RWPE1 (cell line): ENCODE measurements at regions not wholly inside any gene's neighbourhood (a gene's known extent, or its start where the extent isn't known, plus 50 kb on each side); places are given as distances from the start of the nearest gene placed in this dataset.

Experiments
- CTCF ChIA-PET: fragments of 350-600 bp; sonication (Branson Sonifier 250); formaldehyde crosslinking; extraction: SDS; loops from one replicate; lab custom pipeline; 2021; lab: Yijun Ruan, JAX
- POLR2A ChIA-PET: fragments of 400-600 bp; formaldehyde crosslinking; extraction: SDS; loops from one replicate; lab custom pipeline; 2020; ENCODE audit warnings: antibody characterized with exemption; ENCODE audit not compliant: low non-redundant PET; lab: Yijun Ruan, JAX
- DNase-seq: peaks from one replicate; pipeline ENCODE4 v3.0.0; 2012; ENCODE audit warnings: low spot score
- H3K27ac ChIP-seq: fragments of 450-650 bp; 2 replicates; pipeline ENCODE4 v1.5.1; 2017
- TF ChIP-seq, protein P1 (sequence below): fragments of 450-650 bp; conservative IDR thresholded peaks from 2 replicates; pipeline ENCODE4 v1.5.1; 2017; ENCODE audit warnings: low read depth, mild to moderate bottlenecking

DNA sequence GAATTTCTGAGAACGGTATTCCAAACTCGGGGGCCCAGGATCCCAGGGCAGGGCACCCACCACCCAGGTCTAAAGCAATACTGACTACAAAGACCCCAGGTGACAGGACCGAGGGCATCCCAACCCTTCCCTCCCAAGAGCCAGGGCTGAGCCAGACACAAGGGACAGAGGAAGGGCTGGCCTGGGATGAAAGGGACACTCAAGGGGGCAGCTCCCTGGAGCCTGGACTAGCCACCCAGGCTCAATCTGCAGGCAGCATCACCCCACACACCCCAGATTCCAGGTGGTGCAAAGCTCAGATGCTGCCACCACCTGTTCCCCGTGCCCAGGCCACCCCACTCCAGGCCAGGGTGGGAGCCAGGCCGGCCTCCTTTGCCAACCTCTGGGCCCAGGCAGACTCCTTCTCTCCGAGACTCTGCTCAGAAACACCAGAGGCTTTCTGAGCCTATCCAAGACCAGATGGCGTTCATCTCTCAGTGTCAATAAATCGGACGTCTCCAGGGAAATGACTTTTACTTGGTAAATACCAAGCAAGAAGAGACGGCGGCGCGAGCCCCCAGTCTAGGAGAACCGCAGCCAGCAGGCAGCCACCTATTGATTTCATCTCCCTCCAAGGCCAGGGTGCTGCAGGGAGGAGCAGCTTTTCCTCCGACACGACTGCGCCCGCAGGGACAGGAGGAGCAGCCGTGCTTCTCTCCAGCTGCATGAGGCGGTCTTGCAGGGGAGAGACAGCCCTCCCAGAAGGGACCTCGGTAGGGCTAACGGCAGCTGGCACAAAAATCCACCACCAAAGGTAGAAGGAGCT lies 94.1 kb upstream of the ADAMTS2 start:
- ChIA-PET POLR2A (no interaction called here), CTCF (no interaction called here)
- H3K27ac ChIP-seq: no peak overlapping the region
- no peak for DNase-seq
- TF ChIP-seq, protein P1, sequence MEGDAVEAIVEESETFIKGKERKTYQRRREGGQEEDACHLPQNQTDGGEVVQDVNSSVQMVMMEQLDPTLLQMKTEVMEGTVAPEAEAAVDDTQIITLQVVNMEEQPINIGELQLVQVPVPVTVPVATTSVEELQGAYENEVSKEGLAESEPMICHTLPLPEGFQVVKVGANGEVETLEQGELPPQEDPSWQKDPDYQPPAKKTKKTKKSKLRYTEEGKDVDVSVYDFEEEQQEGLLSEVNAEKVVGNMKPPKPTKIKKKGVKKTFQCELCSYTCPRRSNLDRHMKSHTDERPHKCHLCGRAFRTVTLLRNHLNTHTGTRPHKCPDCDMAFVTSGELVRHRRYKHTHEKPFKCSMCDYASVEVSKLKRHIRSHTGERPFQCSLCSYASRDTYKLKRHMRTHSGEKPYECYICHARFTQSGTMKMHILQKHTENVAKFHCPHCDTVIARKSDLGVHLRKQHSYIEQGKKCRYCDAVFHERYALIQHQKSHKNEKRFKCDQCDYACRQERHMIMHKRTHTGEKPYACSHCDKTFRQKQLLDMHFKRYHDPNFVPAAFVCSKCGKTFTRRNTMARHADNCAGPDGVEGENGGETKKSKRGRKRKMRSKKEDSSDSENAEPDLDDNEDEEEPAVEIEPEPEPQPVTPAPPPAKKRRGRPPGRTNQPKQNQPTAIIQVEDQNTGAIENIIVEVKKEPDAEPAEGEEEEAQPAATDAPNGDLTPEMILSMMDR: no peak

DNA sequence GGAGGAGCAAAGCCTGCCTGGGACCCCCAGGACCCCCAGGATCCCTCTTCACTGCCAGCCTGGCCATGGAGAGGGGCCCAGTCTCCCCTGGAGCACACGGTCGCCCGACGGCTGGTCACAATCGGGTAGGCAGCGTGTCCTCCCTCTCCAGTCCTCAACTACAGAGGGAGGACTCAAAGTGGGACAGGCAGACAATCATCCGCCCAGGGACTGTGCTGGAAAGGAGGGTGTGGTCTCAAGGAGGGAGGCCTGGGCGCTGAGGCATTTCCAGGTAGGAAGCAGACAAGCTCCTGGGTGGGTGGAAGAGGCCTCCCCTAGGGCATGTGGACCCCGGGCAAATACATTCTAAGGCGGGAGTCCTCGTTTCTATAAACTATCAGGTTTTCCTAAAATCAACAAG lies 93.2 kb upstream of the ADAMTS2 start:
- no peak overlapping the region for H3K27ac ChIP-seq
- POLR2A ChIA-PET: no interaction called here
- DNase-seq: no peak
- TF ChIP-seq, protein P1: no peak
- CTCF ChIA-PET: no interaction called here

DNA sequence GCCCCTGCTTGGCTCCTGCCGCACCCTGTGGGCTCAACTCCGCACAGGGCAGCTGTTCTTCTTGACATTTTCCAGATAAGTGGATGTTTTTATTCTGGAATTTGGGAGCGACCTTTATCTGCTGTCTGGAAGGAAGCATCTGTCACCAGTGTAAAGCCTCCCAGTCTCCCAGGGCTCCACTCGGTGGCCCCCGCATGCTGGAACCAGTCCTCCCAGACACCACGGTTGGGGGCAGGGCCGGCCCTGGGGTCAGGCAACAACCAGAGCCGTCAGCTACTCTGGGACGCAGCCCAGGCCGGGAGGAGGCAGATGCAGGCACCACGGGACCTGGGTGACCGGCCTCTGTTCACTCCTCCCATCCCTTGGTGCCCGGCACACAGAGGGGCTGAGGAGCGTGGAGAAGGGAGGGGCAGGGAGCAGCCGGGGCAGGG lies 92.8 kb upstream of the ADAMTS2 start:
- no peak for DNase-seq
- TF ChIP-seq, protein P1: no peak
- CTCF ChIA-PET: no interaction called here
- H3K27ac ChIP-seq: no peak overlapping the region
- POLR2A ChIA-PET: no interaction called here

DNA sequence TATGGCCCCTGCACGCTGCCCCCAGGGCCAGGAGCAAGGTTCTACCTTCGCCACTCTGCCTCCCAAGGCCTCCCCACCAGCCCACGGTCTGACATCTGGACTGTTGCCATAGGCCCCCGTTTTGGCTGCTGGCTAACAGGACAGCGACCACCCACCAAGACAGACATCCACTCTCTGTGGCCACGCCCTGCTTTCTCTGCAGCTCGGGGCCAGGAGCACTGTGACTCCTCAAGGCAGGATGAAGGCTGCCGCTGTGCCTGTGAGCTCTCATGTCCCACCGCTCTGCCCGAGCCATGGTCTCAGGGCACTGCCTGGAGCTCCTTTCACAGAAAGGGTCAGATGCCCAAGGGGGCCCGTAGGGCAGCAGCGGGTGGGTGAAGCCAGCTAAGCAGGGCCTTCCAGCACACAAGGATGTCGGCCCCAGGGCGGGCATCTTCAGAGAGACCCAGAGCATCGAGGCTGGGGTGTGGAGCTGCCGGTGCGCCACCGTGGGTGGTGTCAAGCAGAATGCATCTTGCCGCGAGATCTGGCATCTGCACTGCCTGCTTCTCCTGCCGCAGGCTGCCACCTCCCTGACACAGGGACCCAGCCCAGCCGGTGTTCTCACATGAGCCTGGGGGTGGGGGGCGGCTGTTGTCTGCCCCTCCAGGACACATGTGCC lies 92.2 kb upstream of the ADAMTS2 start:
- ChIA-PET CTCF (no interaction called here), POLR2A (no interaction called here)
- H3K27ac ChIP-seq: no peak overlapping the region
- TF ChIP-seq, protein P1: no peak
- DNase-seq: no peak

DNA sequence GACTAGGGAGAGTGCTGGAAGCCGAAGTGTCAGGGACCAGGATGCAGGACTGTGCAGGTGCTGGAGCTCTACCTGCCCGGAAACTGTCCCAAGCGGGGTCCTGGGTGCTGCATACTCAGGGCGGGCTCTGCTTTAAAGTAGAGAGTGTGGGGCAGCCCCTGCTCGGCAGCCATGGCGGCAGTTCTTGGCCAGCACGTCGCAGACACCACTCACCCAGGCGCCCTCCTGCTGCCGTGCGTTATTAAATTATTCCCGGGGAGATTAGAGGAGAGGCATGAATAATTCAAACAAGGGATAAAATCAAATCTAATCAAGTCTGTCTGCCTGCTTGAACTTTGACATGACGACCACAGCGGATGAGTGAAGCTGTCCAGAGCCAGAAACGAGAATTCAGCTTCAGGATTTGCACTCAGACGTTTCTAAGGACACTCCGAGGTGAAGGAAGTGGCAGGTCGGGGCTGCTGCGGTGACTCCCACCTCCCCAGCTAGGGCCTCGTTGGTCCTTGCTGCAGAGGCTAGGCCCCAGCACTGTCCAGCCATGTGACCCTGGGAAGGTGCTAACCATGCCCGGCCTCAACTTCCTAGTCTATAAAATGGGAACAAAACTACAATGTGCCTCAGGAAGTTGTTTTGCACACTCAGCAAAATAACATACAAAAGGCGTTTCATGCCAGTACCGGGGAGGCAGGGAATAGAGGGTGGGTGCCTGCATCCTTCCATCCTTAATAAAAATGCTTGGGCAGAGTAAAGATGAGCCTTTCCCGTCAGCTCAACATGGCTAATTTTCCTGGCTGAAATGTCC lies 91.3 kb upstream of the ADAMTS2 start:
- TF ChIP-seq, protein P1: no peak
- no peak for DNase-seq
- ChIA-PET POLR2A (no interaction called here), CTCF (no interaction called here)
- H3K27ac ChIP-seq: no peak overlapping the region

DNA sequence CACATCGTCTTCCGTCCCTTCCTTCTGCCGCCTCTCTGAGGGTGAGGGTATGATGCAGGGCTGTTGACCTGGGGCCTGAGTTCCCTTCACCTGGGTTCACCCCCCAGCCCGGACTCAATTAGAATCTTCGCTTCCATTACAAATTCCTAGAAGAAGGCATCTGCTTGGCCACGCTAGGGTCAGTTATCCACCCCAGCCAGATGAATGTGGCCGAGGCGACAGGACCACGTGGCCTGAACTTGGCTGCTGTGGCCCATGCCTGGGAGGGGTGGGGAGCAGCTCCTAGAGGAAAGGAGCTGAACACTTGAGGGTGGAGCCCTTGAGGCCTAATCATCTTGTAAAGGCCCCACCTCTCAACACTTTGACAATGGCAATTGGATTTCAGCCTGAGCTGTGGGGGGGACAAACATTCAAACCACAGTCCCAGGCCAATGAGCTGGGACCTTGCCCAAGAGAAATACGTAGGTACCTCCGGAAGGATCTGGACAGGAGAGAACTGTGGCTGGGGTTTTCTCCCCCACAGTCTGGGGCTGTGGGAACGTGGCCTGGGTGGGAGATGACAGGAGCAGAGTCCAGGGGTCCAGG lies 90.6 kb upstream of the ADAMTS2 start:
- no peak for DNase-seq
- ChIA-PET POLR2A (no interaction called here), CTCF (interaction anchor here (0.6 kb wide), 1 partner anchor 12 kb away, joined by 3 read pairs; no protein-coding TSS in a partner anchor)
- H3K27ac ChIP-seq: no peak overlapping the region
- TF ChIP-seq, protein P1: no peak
